GM12891 (cell line): ENCODE measurements at regions not wholly inside any gene's neighbourhood (a gene's known extent, or its start where the extent isn't known, plus 50 kb on each side); places are given as distances from the start of the nearest gene placed in this dataset.

Experiments used
- DNase-seq: peaks from one replicate; pipeline ENCODE4 v3.0.0; 2011; ENCODE audit warnings: low spot score; ENCODE audit not compliant: insufficient read length
- FAIRE-seq: peaks from 2 replicates; lab custom pipeline; 2011; peaks lifted over from hg19 to GRCh38; lab: Jason Lieb, UNC
- PAX5 ChIP-seq: IDR thresholded peaks from 2 replicates; pipeline ENCODE4 v1.6.1; 2011; ENCODE audit warnings: low read length, moderate library complexity, mild to moderate bottlenecking; ENCODE audit not compliant: insufficient read depth, severe bottlenecking
- POLR2A ChIP-seq: IDR thresholded peaks from 2 replicates; pipeline ENCODE4 v1.6.1; 2011; ENCODE audit warnings: low read depth, low read length, control low read depth
- POLR2AphosphoS5 ChIP-seq: IDR thresholded peaks from 2 replicates; pipeline ENCODE4 v1.6.1; 2011; ENCODE audit warnings: low read depth, low read length, control low read depth
- POU2F2 ChIP-seq: IDR thresholded peaks from 2 replicates; pipeline ENCODE4 v1.6.1; 2011; ENCODE audit warnings: low read depth, mild to moderate bottlenecking, control low read depth, low read length, moderate library complexity
- SPI1 ChIP-seq: IDR thresholded peaks from 2 replicates; pipeline ENCODE4 v1.6.1; 2011; ENCODE audit warnings: low read depth, low read length, control low read depth
- TAF1 ChIP-seq: IDR thresholded peaks from 2 replicates; pipeline ENCODE4 v1.6.1; 2011; ENCODE audit warnings: low read depth, low read length, control low read depth

GRCh38 chr14:42159138-42159537 lies 552.5 kb downstream of the LRFN5 start:
- no peak for DNase-seq
- no peak for FAIRE-seq
- TF ChIP-seq POLR2A: no peak
- no peak for TF ChIP-seq PAX5
- TF ChIP-seq POU2F2: no peak
- no peak for TF ChIP-seq TAF1
- no peak for TF ChIP-seq POLR2AphosphoS5
- TF ChIP-seq SPI1: no peak

DNA sequence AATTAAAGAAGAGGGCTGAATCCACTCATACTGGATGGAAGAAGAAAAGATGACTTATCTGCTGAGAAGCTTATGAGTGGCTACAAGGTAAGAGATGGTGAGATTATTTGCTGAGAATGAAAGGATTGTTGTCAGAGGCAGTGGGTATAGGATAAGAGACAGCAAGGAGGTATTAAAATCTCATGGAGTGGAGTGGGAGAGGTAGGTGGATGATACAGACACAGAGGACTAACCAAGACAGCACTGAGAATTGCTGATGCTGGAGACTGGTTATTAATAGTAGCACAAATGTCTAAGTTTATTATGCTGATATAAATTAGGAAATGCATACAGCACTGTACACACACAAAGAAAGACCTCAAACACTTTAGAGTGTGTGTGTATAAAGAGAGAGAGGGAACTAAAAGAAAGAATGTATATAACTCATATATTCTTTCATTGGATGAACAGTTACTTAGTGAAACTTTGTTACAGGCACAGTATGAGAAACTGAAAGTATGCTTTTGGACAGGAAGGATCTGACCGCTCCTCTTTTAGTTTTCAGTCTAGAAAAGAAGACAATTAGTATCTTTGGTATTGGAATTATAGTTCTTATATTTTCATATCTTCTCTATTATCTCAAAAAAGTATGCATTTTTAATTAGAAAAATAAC lies 543.1 kb downstream of the LRFN5 start:
- DNase-seq (no peak), FAIRE-seq (no peak)
- no peak for TF ChIP-seq POU2F2
- no peak for TF ChIP-seq POLR2AphosphoS5
- TF ChIP-seq PAX5: no peak
- TF ChIP-seq TAF1: no peak
- TF ChIP-seq SPI1: no peak
- TF ChIP-seq POLR2A: no peak

- DNase-seq (no peak), FAIRE-seq (no peak)
- no peak for TF ChIP-seq POLR2A
These were observed 539.1 kb downstream of the LRFN5 start for GRCh38 chr14:42145766-42146165.

GRCh38 chr14:42143114-42143513 lies 536.4 kb downstream of the LRFN5 start:
- TF ChIP-seq TAF1 (no peak), POLR2AphosphoS5 (no peak), POLR2A (no peak), PAX5 (no peak), SPI1 (no peak), POU2F2 (no peak)
- no peak for FAIRE-seq

DNA sequence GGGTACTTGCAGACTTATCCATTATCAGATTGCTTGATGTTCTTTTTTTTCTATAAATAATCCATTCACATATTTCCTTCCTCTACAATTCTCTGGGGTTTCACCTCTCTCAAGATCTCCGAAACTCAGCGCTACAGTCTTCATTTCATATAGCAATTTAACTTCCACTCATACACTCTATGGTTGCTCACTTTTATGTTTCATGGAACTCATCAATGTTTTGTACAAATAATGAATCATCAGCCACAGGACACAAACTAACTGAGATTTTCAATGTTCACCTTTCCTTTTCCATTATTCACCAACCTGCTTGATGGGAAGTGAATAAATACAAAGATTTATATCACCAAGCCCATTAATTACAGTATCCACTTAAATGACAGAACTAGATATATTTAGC lies 534.7 kb downstream of the LRFN5 start:
- DNase-seq (no peak), FAIRE-seq (no peak)
- TF ChIP-seq TAF1 (no peak), POU2F2 (no peak), SPI1 (no peak), POLR2A (no peak), POLR2AphosphoS5 (no peak), PAX5 (no peak)

More at GRCh38 chr14:42143114-42143513, 536.4 kb downstream of the LRFN5 start:
- no peak for DNase-seq

- DNase-seq: no peak
- TF ChIP-seq TAF1 (no peak), SPI1 (no peak), POLR2A (no peak), PAX5 (no peak)
- FAIRE-seq: no peak
These were observed 534.2 kb downstream of the LRFN5 start for GRCh38 chr14:42140831-42141279.

DNA sequence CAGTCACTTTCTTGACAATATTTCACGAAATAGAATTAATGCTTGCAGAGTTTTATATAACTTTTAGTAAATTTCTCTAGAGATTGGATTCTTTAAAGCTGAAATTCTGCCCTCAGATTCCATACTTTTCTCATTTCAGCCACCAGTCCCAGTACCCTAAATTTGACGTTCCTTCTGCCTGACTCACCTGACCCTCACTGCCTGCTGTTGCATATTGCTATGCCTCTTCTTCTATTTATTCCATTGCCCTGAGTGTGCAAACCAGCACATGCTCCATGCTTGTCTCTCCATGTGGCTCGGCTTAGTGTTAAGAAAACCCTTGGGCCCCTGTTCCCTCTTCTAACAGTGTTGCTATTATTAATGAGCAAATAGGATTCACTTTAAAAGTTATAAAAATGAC lies 533.3 kb downstream of the LRFN5 start:
- FAIRE-seq (no peak), DNase-seq (no peak)
- TF ChIP-seq POU2F2: no peak
- no peak for TF ChIP-seq POLR2AphosphoS5
- TF ChIP-seq SPI1: no peak
- TF ChIP-seq PAX5: no peak
- no peak for TF ChIP-seq TAF1
- TF ChIP-seq POLR2A: no peak

DNA sequence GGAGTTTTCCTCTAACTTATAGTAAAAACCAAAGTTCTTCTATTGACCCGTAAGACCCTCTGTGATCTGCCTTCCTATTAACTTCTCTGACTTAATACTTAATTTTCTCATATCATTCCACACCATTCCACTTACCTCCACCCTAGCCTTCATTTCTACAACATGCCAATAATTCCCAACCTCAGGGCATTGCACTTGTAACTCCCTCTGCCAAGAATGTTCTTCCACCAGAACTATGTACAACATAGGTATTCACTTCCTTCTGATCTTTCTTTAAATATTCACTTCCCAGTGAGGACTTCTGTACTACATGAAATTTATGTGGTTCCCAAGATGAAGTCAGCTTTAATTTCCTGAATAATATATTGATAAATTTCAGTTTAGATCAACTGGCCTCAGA lies 531.7 kb downstream of the LRFN5 start:
- no peak for FAIRE-seq
- no peak for DNase-seq
- no peak for TF ChIP-seq SPI1
- TF ChIP-seq POLR2AphosphoS5: no peak
- no peak for TF ChIP-seq POLR2A
- TF ChIP-seq PAX5: no peak
- TF ChIP-seq POU2F2: no peak
- TF ChIP-seq TAF1: no peak

DNA sequence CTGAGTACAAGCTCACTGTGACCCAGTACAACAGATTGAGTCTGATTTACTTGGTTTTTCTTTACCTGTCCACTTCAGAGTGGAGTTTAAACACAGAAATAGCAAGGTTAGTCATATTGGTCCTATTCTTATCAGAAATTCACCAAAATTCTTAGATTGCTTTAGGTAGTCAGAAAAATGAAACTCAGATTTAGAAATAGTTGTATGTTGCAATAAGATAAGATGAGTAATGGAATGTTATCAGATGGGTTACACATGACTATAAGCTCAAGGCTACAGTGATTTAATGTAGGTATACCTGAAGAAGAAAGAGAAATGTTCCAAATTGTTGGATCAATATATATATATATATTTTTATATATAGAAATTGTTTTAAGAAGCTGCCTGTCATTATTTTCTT lies 524.1 kb downstream of the LRFN5 start:
- FAIRE-seq: no peak
- TF ChIP-seq POLR2AphosphoS5 (no peak), SPI1 (no peak), POLR2A (no peak), PAX5 (no peak), POU2F2 (no peak), TAF1 (no peak)
- DNase-seq: no peak

DNA sequence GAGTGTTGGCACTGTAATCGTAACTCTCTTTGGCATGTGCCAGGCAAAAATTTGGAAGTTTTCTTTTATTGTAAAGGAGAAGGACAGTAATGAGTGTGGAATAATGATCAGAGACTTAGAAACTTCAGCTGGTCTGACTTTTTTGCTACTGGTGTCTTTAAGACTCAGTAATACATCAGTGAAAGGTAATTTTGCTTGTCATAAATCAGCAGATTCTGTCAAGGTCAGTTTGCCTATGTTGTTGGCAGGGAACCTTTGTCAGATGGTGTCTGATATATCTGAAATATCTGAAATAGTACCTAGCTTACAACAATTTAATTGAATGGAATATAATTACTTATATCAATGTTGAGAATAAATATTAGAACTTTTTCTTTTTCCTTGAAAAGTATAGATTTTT lies 516.9 kb downstream of the LRFN5 start:
- FAIRE-seq (no peak), DNase-seq (no peak)
- no peak for TF ChIP-seq TAF1
- no peak for TF ChIP-seq POLR2AphosphoS5
- no peak for TF ChIP-seq POU2F2
- TF ChIP-seq PAX5: no peak
- no peak for TF ChIP-seq POLR2A
- no peak for TF ChIP-seq SPI1
